Aorta (tissue), 5 donors: ENCODE measurements at regions not wholly inside any gene's neighbourhood (a gene's known extent, or its start where the extent isn't known, plus 50 kb on each side); places are given as distances from the start of the nearest gene placed in this dataset.
"Not testable (repeated sequence)": the region's sequence is repeated elsewhere in the genome, so short reads cannot be mapped to it uniquely, and the experiment has no call there.

Source experiments
- ATAC-seq: fragments of 200-7000 bp; cut with Tn5 transposase; one replicate; pipeline ENCODE4 v1.9.1; 2022; ENCODE audit warnings: moderate library complexity; ENCODE audit not compliant: low FRiP score
- DNase-seq, 2 donors: peaks; one replicate each; pipeline ENCODE4 v3.0.0-alpha.2; 2020
- H3K27ac ChIP-seq, 2 donors: one replicate each; pipeline ENCODE4 v1.5.1; 2013; ENCODE audit warnings: low read length in 2 of 2, mild to moderate bottlenecking in 2 of 2, moderate library complexity in 2 of 2, control low read depth in 1 of 2, inconsistent platforms in 1 of 2, low read depth in 1 of 2
- H3K27me3 ChIP-seq, 2 donors: one replicate each; pipeline ENCODE4 v1.6.1; 2013; ENCODE audit warnings: control low read depth in 1 of 2, low read length in 1 of 2, mild to moderate bottlenecking in 1 of 2, moderate library complexity in 1 of 2; ENCODE audit not compliant: insufficient read depth in 2 of 2, control insufficient read depth in 1 of 2
- H3K36me3 ChIP-seq, 2 donors: one replicate each; pipeline ENCODE4 v1.6.1; 2013; ENCODE audit warnings: control low read depth in 1 of 2, low read length in 1 of 2, mild to moderate bottlenecking in 1 of 2; ENCODE audit not compliant: insufficient read depth in 2 of 2, control insufficient read depth in 1 of 2
- H3K4me1 ChIP-seq, 2 donors: one replicate each; pipeline ENCODE4 v1.6.1; 2013; ENCODE audit warnings: low read length in 2 of 2, control low read depth in 1 of 2, mild to moderate bottlenecking in 1 of 2, moderate library complexity in 1 of 2; ENCODE audit not compliant: insufficient read depth in 2 of 2, control insufficient read depth in 1 of 2
- H3K4me3 ChIP-seq, 2 donors: one replicate each; pipeline ENCODE4 v1.5.1; 2013; ENCODE audit warnings: low read length in 2 of 2, control low read depth in 1 of 2, mild to moderate bottlenecking in 1 of 2
- H3K9me3 ChIP-seq: one replicate; pipeline ENCODE4 v1.6.1; 2013; ENCODE audit warnings: mild to moderate bottlenecking, low read length; ENCODE audit not compliant: control insufficient read depth
- WGBS, 2 donors: extraction: QIAGEN DNeasy Blood & Tissue Kit; methylation state at CpG; one replicate each; pipeline ENCODE4 v1.1.7; 2013; 5-methylcytosine and 5-hydroxymethylcytosine counted together
- intact Hi-C, 2 donors: fragments of 100-400 bp; cut with DNase I; formaldehyde crosslinking; loops; one replicate each; pipeline versions ENCODE4 v1.14.2 to v1.15.0; 2022
- donor health status: healthy with polysubstance abuse.
- donor health status: Bipolar disorder and iron deficiency.
- donor health status: DM: no; HTN: no; CAD: no.
- donor health status: DM: no; HTN: no; CAD: no.
- donor health status: DM: yes; HTN: yes; CAD: no.

- no peaks in the 10 kb centered on the region for H3K36me3 ChIP-seq
- no peaks in the 10 kb centered on the region for H3K27me3 ChIP-seq
- intact Hi-C loops = no loop called here
- H3K4me1 ChIP-seq = no peaks in the 10 kb centered on the region
- H3K4me3 ChIP-seq = no peak overlapping the region
- 88% methylated on average over 4 of the region's 4 CpGs for WGBS, 2 donors
- no peak for DNase-seq
- H3K9me3 ChIP-seq = no peaks in the 10 kb centered on the region
- no peak for ATAC-seq
- H3K27ac ChIP-seq = no peak overlapping the region
Observed at GRCh38 chr10:81218307-81218706, 656.7 kb upstream of the NRG3 start.

- Histone ChIP-seq H3K27me3 (no peaks in the 10 kb centered on the region), H3K36me3 (no peaks in the 10 kb centered on the region), H3K4me3 (no peak overlapping the region), H3K27ac (no peak overlapping the region), H3K9me3 (no peaks in the 10 kb centered on the region), H3K4me1 (no peaks in the 10 kb centered on the region)
- WGBS, 2 donors = 39 to 51% methylated on average over 1 of the region's 1 CpG
- ATAC-seq (no peak), DNase-seq (no peak)
- intact Hi-C loops = no loop called here
Observed at GRCh38 chr10:81219758-81220157, 655.2 kb upstream of the NRG3 start.

GRCh38 chr10:81248886-81249285, 626.1 kb upstream of the NRG3 start:
- Histone ChIP-seq H3K9me3 (no peaks in the 10 kb centered on the region), H3K4me3 (no peak overlapping the region), H3K27ac (no peak overlapping the region), H3K36me3 (no peaks in the 10 kb centered on the region), H3K27me3 (no peaks in the 10 kb centered on the region), H3K4me1 (no peaks in the 10 kb centered on the region)
- no peak for DNase-seq
- WGBS, 2 donors = 19 to 34% methylated on average over 3 of the region's 3 CpGs
- ATAC-seq = no peak
- intact Hi-C loops = no loop called here

- DNase-seq (no peak), ATAC-seq (no peak)
- H3K27ac ChIP-seq = no peak overlapping the region
- 50 to 51% methylated on average over 4 of the region's 4 CpGs for WGBS, 2 donors
- H3K4me1 ChIP-seq = no peaks in the 10 kb centered on the region
- H3K27me3 ChIP-seq = no peaks in the 10 kb centered on the region
- no peaks in the 10 kb centered on the region for H3K9me3 ChIP-seq
- H3K4me3 ChIP-seq = no peak overlapping the region
- intact Hi-C loops = no loop called here
- H3K36me3 ChIP-seq = no peaks in the 10 kb centered on the region
Observed at GRCh38 chr10:81251457-81252115, 623.4 kb upstream of the NRG3 start.

- H3K9me3 ChIP-seq, H3K36me3 ChIP-seq, H3K4me3 ChIP-seq, H3K27me3 ChIP-seq, DNase-seq, H3K4me1 ChIP-seq, intact Hi-C loops, ATAC-seq, H3K27ac ChIP-seq: not testable (repeated sequence)
- WGBS, 2 donors = 89 to 92% methylated on average over 14 to 18 of the region's 18 CpGs
Observed at GRCh38 chr10:81264991-81265390, 610.0 kb upstream of the NRG3 start.

GRCh38 chr10:81270051-81270450, 604.9 kb upstream of the NRG3 start:
- Histone ChIP-seq H3K27ac (no peak overlapping the region), H3K9me3 (no peaks in the 10 kb centered on the region), H3K4me1 (no peaks in the 10 kb centered on the region), H3K4me3 (no peak overlapping the region), H3K27me3 (no peaks in the 10 kb centered on the region), H3K36me3 (no peaks in the 10 kb centered on the region)
- 76 to 86% methylated on average over 2 of the region's 2 CpGs for WGBS, 2 donors
- intact Hi-C loops = no loop called here
- DNase-seq (no peak), ATAC-seq (no peak)

GRCh38 chr10:81280497-81281479, 594.2 kb upstream of the NRG3 start:
- no peak overlapping the region for H3K4me3 ChIP-seq
- intact Hi-C loops = no loop called here

GRCh38 chr10:81288544-81288943, 586.5 kb upstream of the NRG3 start:
- Histone ChIP-seq H3K27me3 (no peaks in the 10 kb centered on the region), H3K4me1 (no peaks in the 10 kb centered on the region), H3K4me3 (no peak overlapping the region), H3K27ac (no peak overlapping the region), H3K9me3 (no peaks in the 10 kb centered on the region), H3K36me3 (no peaks in the 10 kb centered on the region)
- intact Hi-C loops = no loop called here
- ATAC-seq (no peak), DNase-seq (no peak)

More at GRCh38 chr10:81280497-81281479, 594.2 kb upstream of the NRG3 start:
- H3K27ac ChIP-seq = no peak overlapping the region
- WGBS, 2 donors = 48 to 53% methylated on average over 6 of the region's 6 CpGs
- H3K36me3 ChIP-seq = no peaks in the 10 kb centered on the region
- no peaks in the 10 kb centered on the region for H3K27me3 ChIP-seq
- no peaks in the 10 kb centered on the region for H3K4me1 ChIP-seq
- DNase-seq (no peak), ATAC-seq (no peak)
- H3K9me3 ChIP-seq = no peaks in the 10 kb centered on the region

- Histone ChIP-seq H3K4me3 (no peak overlapping the region), H3K9me3 (no peaks in the 10 kb centered on the region), H3K4me1 (no peaks in the 10 kb centered on the region), H3K36me3 (no peaks in the 10 kb centered on the region), H3K27ac (no peak overlapping the region), H3K27me3 (no peaks in the 10 kb centered on the region)
- intact Hi-C loops = no loop called here
- WGBS, 2 donors = 90% methylated on average over 4 of the region's 4 CpGs
- DNase-seq (no peak), ATAC-seq (no peak)
Observed at GRCh38 chr10:81297292-81297691, 577.7 kb upstream of the NRG3 start.
